ENCODE measurements at regions not wholly inside any gene's neighbourhood (a gene's known extent, or its start where the extent isn't known, plus 50 kb on each side); places are given as distances from the start of the nearest gene placed in this dataset.

- no peak for TF ChIP-seq ZNF488 (tag by site-specific recombination; IDR thresholded peaks at IDR 0.05)
- TF ChIP-seq ZBTB26 (tag by site-specific recombination; optimal IDR thresholded peaks at IDR 0.05): no peak
- no peak for TF ChIP-seq CTCF (tag by site-specific recombination; IDR thresholded peaks at IDR 0.05)
- no peak for TF ChIP-seq ZNF138 (tag by site-specific recombination; IDR thresholded peaks at IDR 0.05; ENCODE audit: borderline replicate concordance)
- TF ChIP-seq ZBTB11 (tag by site-specific recombination; conservative IDR thresholded peaks at IDR 0.05; ENCODE audit: low read depth): no peak
- no peak for TF ChIP-seq ZNF664 (tag by site-specific recombination; IDR thresholded peaks at IDR 0.05)
Observed at GRCh38 chr6:82571455-82571854, 207.8 kb downstream of the TPBG start.

All from HEK293 (cell line).